SIG-M5 treated with dmso at 0.1 percent for 504 hours (cell line): ENCODE measurements at regions not wholly inside any gene's neighbourhood (a gene's known extent, or its start where the extent isn't known, plus 50 kb on each side); places are given as distances from the start of the nearest gene placed in this dataset.
A peak's percentile ranks its signal among the peaks of the same experiment; 100 is the strongest.
"Not testable (repeated sequence)": the region's sequence is repeated elsewhere in the genome, so short reads cannot be mapped to it uniquely, and the experiment has no call there.

Source experiments
- DNase-seq: peaks from one replicate; lab custom pipeline; 2025; ENCODE audit not compliant: unreplicated experiment; lab: John Stamatoyannopoulos, UW

DNA sequence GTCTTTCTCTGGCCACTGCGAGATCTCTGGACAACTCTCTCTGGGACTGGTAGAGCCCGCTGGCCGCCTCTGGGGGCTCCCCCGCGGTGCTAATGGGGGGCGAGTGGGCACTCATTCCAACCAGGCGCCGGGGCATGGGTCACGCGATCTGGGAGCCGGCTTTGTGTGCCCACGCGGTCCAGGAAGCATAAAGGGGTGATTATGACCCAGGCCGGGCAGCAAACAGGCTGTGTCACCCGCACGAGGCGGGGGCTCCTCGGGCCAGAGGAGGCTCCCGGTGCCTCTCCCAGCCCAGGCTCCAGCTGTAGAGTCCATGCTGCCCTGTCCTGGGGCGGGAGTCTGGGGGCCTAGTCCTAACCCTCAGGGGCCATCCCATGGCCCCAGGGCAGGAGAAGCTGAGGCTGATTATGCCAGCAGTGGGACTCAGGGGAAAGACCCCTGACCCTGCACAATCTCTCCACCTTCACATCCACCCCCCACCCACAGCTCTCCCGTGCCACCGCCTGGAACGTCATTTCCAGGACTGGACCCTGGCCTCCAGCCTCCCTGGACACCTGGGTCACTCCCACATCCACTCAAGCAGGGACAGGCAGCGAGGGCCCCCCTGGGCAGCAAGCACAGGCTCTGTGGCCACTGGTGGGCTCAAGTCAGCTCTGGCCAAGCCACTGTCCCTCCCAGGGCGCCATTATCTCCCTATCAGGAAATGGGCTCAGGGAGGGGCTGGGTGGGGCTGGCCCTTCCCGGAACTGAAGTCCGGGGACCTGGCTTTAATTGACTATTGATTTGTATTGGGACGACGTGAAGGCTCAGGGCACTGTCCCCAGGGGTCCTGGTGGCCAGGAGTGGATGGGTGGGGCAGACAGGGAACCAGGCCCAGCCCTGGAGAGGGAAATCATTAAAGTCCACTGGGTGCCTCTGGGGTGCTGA, 50.0 kb downstream of the PTPRS start:
- no peak for DNase-seq

DNA sequence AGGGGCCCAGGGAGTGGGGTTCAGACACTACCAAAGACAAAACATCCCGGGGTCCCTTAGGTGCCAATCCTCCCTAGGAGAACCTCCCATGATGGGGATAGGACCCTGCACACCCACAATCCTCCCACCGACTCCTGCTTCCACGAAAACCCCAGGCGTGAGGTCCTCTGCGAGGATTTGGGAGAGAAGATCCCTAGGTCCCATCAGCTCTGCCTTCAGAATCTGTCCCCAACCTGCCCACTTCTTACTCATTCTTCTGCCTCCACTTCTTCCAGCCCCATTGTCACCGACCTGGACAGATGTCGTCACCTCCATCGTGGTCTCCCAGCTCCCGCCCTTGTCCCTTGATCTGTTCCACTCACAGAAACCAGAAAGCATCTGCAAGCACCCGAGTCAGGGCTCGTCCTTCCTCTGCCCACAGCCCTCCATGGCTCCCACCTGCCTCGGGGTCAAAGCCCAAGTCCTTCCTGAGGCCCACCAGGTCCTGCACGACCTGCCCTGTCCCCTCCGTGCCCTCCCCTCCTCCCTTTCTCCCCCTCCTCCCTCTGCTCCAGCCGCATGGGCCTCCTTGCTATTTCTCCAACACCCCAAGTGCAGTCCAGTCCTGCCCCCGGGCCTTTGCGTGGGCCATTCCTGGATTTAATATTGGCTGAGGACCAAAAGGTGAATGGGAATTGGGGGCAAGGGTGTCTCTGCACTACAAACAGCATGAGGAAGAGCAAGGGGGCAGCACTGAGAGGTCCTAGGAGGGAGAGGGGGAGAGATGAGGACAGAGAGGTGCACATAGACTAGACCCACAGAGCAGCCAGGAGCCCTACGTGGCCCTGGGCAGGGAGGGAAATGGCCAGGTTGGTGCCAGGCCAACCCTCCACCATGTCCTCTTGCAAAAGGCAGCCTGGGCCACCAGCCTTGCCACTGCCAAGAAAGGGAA, 51.3 kb downstream of the PTPRS start:
- DNase-seq = no peak

GRCh38 chr19:5288347-5288739, 52.3 kb downstream of the PTPRS start:
- DNase-seq = no peak

GRCh38 chr19:5287066-5287465, 53.5 kb downstream of the PTPRS start:
- no peak for DNase-seq

- DNase-seq = no peak
These were observed 54.1 kb downstream of the PTPRS start for GRCh38 chr19:5286465-5287029.

DNA sequence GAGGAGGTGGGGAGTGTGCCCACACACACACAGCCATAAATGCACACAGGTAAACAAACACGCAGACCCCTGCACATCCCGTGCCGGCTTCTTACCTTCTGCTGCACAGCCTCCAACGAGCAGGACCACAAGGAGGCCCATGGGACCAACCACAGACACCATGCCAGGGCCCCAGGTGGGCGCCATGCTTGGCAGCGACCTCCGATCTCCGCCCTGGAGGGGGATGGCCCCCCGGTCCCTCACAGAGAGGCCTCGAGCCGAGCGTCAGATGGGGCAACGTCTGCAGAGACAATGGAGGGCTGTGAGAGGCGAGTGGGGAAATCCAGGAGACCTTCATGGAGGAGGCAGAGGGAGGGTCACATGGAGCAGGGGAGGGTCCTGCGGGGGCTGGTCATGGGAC, 54.7 kb downstream of the PTPRS start:
- no peak for DNase-seq

DNA sequence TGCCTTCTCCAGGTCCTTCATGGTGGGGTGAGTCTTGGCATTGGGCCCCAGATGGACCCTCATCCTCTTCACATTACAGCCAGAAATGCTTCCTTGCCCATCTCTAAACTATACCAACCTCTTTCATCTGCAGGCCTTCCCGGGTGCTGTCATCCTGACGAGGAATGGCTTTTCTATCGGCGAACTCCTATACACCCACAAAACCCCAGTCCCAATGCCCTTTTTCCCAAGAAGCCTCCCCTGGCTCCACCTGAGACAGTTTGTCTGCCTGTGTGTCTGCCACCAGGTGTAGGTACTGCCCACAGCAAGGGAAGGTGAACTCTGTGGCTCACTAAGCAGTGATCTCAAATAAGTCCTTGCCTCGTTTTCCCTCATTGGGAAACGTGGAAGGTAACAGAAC, 55.3 kb downstream of the PTPRS start:
- DNase-seq = no peak

DNA sequence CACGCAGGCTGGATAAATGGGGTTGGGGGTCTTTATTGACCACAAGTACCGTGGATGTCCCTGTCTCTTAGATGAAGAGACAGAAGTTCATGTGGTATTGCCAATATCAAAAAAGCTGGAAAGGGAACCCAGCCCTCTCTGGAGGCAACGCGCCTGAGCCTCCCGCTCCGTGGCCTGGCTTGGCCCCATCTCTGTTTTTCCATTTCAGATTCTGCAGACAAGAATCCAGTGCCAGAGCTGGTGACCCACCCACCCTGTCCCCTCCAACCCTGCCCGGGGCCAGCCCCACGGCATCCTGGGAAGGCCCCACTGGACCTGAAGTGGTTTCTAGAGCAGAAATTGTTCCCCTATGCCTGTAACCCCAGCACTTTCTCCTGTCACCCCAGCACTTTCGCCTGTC, 57.7 kb downstream of the PTPRS start:
- no peak for DNase-seq

- no peak for DNase-seq
These were observed 59.0 kb downstream of the PTPRS start for GRCh38 chr19:5281588-5281987.

DNA sequence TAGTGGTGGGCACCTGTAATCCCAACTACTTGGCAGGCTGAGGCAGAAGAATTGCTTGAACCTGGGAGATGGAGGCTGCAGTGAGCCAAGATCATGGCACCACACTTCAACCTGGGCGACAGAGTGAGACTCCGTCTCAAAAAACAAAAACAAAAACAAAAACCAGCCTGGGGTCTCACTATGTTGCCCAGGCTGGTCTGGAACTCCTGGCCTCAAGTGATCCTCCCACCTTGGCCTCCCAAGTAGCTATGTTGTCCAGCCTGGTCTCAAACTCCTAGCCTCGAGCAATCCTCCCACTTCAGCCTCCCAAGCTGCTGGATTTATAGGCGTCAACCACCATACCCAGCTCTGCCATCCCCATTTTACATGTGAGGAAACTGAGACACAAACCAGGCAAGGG, 64.9 kb downstream of the PTPRS start:
- DNase-seq = not testable (repeated sequence)

DNA sequence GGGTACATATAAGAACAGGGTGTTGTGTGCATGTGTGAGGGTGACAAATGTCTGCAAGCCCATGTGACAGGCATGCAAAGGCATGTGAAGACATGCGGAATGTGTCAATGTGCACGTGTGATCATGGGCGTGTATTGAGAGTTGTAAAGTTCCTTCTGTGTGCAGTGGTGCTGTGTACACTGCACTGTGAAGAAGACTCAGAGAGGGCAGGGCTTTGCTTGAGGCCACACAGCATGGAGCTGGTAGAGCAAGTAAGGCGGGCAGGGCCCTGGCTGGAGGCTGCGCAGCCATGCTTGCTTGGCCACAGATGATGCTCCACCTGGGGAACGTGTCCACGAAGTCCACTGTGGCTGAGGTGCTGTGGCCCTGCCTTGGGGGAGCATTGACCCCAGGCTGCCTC, 66.8 kb downstream of the PTPRS start:
- DNase-seq = no peak

DNA sequence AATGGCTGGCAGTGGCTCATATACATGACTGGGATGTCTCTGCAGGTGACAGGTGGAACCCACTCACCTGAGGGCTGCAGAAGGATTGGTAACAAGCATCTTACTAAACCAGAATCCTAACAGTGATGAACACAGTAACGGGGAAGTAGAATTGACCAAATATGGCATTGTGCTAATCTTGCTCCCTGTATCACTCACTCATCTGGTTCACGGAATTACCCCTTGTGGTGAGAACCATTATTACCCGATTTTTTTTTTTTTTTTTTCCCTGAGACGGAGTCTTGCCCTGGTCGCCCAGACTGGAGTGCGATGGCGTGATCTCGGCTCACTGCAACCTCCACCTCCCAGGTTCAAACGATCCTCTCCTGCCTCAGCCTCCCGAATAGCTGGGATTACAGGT, 69.5 kb downstream of the PTPRS start:
- no peak for DNase-seq

DNA sequence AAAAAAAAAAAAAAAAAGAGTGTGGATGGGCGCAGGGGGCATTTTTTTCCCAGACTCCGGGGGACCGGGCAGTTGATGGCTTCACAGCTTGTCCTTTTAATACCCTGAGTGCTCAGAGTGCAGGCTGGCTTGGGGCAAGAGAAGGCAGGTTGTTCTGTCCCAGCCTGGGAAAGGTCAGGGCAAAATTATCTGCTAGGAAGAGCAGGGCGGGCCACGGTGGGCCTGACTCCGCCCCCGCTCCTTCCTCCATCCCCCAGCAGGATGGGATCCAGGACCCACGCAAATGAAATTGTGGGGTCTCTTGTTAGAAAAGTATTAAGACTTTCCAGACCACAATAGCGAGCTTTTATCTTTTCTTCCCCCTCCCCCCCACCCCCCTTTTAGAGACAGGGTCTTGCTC, 70.7 kb downstream of the PTPRS start:
- no peak for DNase-seq

GRCh38 chr19:5269279-5269678, 71.3 kb downstream of the PTPRS start:
- no peak for DNase-seq

- DNase-seq = no peak
These were observed 71.8 kb downstream of the PTPRS start for GRCh38 chr19:5268801-5269200.

DNA sequence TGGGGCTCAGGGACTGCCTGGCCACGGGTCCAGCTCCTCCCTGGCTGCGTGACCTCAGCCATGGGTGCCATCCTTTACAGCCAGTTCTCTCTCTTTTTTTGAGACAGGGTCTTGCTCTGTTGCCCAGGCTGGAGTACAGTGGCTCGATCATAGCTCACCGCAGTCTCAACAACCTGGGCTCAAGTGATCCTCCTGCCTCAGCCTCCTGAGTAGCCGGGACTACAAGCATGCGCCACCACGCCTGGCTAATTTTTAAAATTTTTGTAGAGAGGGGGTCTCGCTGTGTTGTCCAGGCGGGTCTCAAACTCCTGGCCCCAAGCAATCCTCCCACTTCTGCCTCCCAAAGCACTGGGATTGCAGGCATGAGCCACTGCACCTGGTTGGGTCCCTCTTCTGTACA, 75.4 kb downstream of the PTPRS start:
- no peak for DNase-seq

- no peak for DNase-seq
These were observed 76.2 kb downstream of the PTPRS start for GRCh38 chr19:5264453-5264852.

DNA sequence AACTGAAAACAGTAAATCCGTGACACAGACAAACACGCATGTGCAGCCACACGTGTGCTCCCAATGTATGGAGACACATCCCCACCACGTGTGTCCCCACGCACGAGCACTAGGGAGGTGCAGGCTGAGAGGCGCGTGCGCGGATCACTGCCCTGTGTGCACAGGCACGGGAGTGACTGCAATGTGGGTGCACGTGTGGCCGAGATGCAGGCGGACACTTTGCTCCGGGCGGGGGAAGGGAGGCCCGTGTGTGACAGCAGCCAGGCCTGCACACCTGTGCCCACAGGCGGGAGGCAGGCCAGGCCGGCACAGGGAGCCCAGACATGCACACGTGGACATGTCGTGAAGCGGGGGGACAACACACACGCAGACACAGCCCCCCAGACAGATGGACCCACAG, 77.0 kb downstream of the PTPRS start:
- DNase-seq = no peak

DNA sequence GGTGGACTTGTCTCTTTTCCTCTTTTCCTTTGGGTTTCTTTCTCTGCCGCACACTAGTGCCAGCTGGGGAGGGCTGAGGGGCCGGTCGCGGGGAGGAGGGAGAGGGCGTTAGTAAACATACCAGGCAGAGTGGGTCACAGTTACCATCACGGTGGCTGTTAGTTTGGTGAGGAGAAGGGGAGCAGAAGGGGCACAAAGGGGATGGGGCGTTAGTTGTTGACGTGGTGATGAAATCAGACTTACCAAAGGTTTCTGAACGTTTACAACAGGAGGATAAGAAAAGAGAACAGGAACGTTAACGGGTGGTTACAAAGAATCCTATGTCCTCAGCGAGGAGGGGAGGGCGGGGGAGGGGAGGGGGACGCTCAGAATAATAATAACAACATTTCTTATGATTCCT, 77.9 kb downstream of the PTPRS start:
- peak; percentile 30 for DNase-seq

GRCh38 chr19:5261156-5261890, 79.3 kb downstream of the PTPRS start:
- DNase-seq = no peak

- no peak for DNase-seq
These were observed 80.1 kb downstream of the PTPRS start for GRCh38 chr19:5260381-5260967.
